Adrenal gland (tissue), 9 donors: ENCODE measurements at regions not wholly inside any gene's neighbourhood (a gene's known extent, or its start where the extent isn't known, plus 50 kb on each side); places are given as distances from the start of the nearest gene placed in this dataset.
"Not testable (repeated sequence)": the region's sequence is repeated elsewhere in the genome, so short reads cannot be mapped to it uniquely, and the experiment has no call there.

Experiments used
- DNase-seq, 7 donors: peaks; one replicate each; pipeline ENCODE4 v3.0.0-alpha.2; 2019 to 2020
- H3K27ac ChIP-seq, 5 donors: fragments of 200-600 bp; sonication (generic) in 4 of 5; 1 replicate in 3 of 5; 2 replicates in 2 of 5; pipeline versions ENCODE4 v1.5.1 to v1.8.0; 2016 to 2020; ENCODE audit warnings: mild to moderate bottlenecking in 1 of 5
- H3K27me3 ChIP-seq: fragments of 200-600 bp; 2 replicates; pipeline ENCODE4 v1.8.0; 2021
- H3K36me3 ChIP-seq, 2 donors: fragments of 200-600 bp; replicated peaks in 1 of 2; 1 replicate in 1 of 2; 2 replicates in 1 of 2; pipeline versions ENCODE4 v1.5.1 to v1.8.0; 2018 to 2022
- H3K4me1 ChIP-seq, 2 donors: fragments of 200-600 bp; replicated peaks in 1 of 2; 1 replicate in 1 of 2; 2 replicates in 1 of 2; pipeline versions ENCODE4 v1.5.1 to v1.8.0; 2018 to 2021
- H3K4me3 ChIP-seq, 4 donors: fragments of 200-600 bp; sonication (generic) in 3 of 4; one replicate each; pipeline ENCODE4 v1.5.1; 2016 to 2018
- H3K9me3 ChIP-seq, 3 donors: fragments of 200-600 bp; sonication (generic) in 1 of 3; replicated peaks in 1 of 3; 1 replicate in 2 of 3; 2 replicates in 1 of 3; pipeline versions ENCODE4 v1.5.1 to v1.8.0; 2016 to 2021
- POLR2A ChIP-seq, 2 donors: fragments of 450-650 bp; IDR thresholded peaks; one replicate each; pipeline ENCODE4 v1.6.1; 2017; ENCODE audit warnings: antibody characterized with exemption in 2 of 2, mild to moderate bottlenecking in 2 of 2, moderate library complexity in 1 of 2
- WGBS, 4 donors: extraction: QIAGEN DNeasy Blood & Tissue Kit in 2 of 4; methylation state at CpG; one replicate each; pipeline versions ENCODE4 v1.1.5 to v1.1.7; 2013 to 2017; 5-methylcytosine and 5-hydroxymethylcytosine counted together
- intact Hi-C, 2 donors: fragments of 100-400 bp; cut with DNase I; formaldehyde crosslinking; loops; one replicate each; pipeline versions ENCODE4 v1.14.1 to v1.15.0; 2022 to 2023
- TF ChIP-seq, protein P1 (sequence below), 6 experiments: fragments of 450-650 bp in 4 of 6; fragments of 200-600 bp in 2 of 6; sonication (generic) in 1 of 6; IDR thresholded peaks; 1 replicate in 5 of 6; 2 replicates in 1 of 6; pipeline versions ENCODE4 v1.5.1 to v1.8.0; 2016 to 2021; ENCODE audit warnings: antibody characterized with exemption in 6 of 6, mild to moderate bottlenecking in 2 of 6, moderate library complexity in 1 of 6
- donor health status: healthy with polysubstance abuse.
- donor health status: Bipolar disorder and iron deficiency.
- donor health status: DM: yes; HTN: yes; CAD: no.
- donor health status: DM: no; HTN: no; CAD: no.
- donor health status: DM: no; HTN: no; CAD: no.

- no peak for DNase-seq
- Histone ChIP-seq H3K4me1 (no peaks in the 10 kb centered on the region), H3K4me3 (no peak overlapping the region), H3K36me3 (no peaks in the 10 kb centered on the region), H3K27ac (no peak overlapping the region), H3K27me3 (no peaks in the 10 kb centered on the region), H3K9me3 (no peaks in the 10 kb centered on the region)
- WGBS, 4 donors: 74 to 81% (median 79%) methylated on average over 5 of the region's 5 CpGs
- no peak for TF ChIP-seq POLR2A (IDR thresholded peaks at IDR 0.05)
- TF ChIP-seq, protein P1, sequence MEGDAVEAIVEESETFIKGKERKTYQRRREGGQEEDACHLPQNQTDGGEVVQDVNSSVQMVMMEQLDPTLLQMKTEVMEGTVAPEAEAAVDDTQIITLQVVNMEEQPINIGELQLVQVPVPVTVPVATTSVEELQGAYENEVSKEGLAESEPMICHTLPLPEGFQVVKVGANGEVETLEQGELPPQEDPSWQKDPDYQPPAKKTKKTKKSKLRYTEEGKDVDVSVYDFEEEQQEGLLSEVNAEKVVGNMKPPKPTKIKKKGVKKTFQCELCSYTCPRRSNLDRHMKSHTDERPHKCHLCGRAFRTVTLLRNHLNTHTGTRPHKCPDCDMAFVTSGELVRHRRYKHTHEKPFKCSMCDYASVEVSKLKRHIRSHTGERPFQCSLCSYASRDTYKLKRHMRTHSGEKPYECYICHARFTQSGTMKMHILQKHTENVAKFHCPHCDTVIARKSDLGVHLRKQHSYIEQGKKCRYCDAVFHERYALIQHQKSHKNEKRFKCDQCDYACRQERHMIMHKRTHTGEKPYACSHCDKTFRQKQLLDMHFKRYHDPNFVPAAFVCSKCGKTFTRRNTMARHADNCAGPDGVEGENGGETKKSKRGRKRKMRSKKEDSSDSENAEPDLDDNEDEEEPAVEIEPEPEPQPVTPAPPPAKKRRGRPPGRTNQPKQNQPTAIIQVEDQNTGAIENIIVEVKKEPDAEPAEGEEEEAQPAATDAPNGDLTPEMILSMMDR (IDR thresholded peaks at IDR 0.05): no peak
- intact Hi-C loops: no loop called here
Measured at GRCh38 chr2:35585972-35586371, 769.6 kb upstream of the CRIM1 start.

GRCh38 chr2:35582637-35583036, 772.9 kb upstream of the CRIM1 start:
- intact Hi-C loops: no loop called here
- H3K9me3 ChIP-seq: no peaks in the 10 kb centered on the region
- H3K27ac ChIP-seq: no peak overlapping the region
- WGBS, 4 donors: 59 to 80% (median 66%) methylated on average over 4 of the region's 4 CpGs
- no peak for TF ChIP-seq POLR2A (IDR thresholded peaks at IDR 0.05)
- TF ChIP-seq, protein P1 (IDR thresholded peaks at IDR 0.05): no peak
- H3K27me3 ChIP-seq: no peaks in the 10 kb centered on the region
- H3K4me3 ChIP-seq: no peak overlapping the region
- H3K4me1 ChIP-seq: no peaks in the 10 kb centered on the region
- no peaks in the 10 kb centered on the region for H3K36me3 ChIP-seq
- no peak for DNase-seq

GRCh38 chr2:35580956-35581355, 774.6 kb upstream of the CRIM1 start:
- WGBS, 4 donors: 74 to 88% (median 80%) methylated on average over 2 of the region's 2 CpGs

GRCh38 chr2:35568574-35568973, 787.0 kb upstream of the CRIM1 start:
- H3K27ac ChIP-seq, intact Hi-C loops, H3K27me3 ChIP-seq, H3K9me3 ChIP-seq, H3K4me3 ChIP-seq, H3K36me3 ChIP-seq, DNase-seq, H3K4me1 ChIP-seq: not testable (repeated sequence)
- WGBS, 4 donors: 76 to 85% (median 83%) methylated on average over 13 to 14 of the region's 14 CpGs

More at GRCh38 chr2:35580956-35581355, 774.6 kb upstream of the CRIM1 start:
- TF ChIP-seq, protein P1 (IDR thresholded peaks at IDR 0.05): no peak
- TF ChIP-seq POLR2A (IDR thresholded peaks at IDR 0.05): no peak
- intact Hi-C loops: no loop called here
- Histone ChIP-seq H3K9me3 (no peaks in the 10 kb centered on the region), H3K27me3 (no peaks in the 10 kb centered on the region), H3K4me3 (no peak overlapping the region), H3K27ac (no peak overlapping the region), H3K4me1 (no peaks in the 10 kb centered on the region), H3K36me3 (no peaks in the 10 kb centered on the region)
- DNase-seq: no peak

- Histone ChIP-seq H3K4me1 (no peaks in the 10 kb centered on the region), H3K27ac (no peak overlapping the region), H3K9me3 (no peaks in the 10 kb centered on the region), H3K4me3 (no peak overlapping the region), H3K27me3 (no peaks in the 10 kb centered on the region), H3K36me3 (no peaks in the 10 kb centered on the region)
- no peak for DNase-seq
- TF ChIP-seq, protein P1 (IDR thresholded peaks at IDR 0.05): no peak
- TF ChIP-seq POLR2A (IDR thresholded peaks at IDR 0.05): no peak
- 73 to 84% (median 78%) methylated on average over 2 of the region's 2 CpGs for WGBS, 4 donors
- intact Hi-C loops: no loop called here
Measured at GRCh38 chr2:35562488-35562887, 793.1 kb upstream of the CRIM1 start.
